Activated CD4-positive, CD25-positive, alpha-beta regulatory T cell (primary cell): ENCODE measurements at regions not wholly inside any gene's neighbourhood (a gene's known extent, or its start where the extent isn't known, plus 50 kb on each side); places are given as distances from the start of the nearest gene placed in this dataset.
"Not testable (repeated sequence)": the region's sequence is repeated elsewhere in the genome, so short reads cannot be mapped to it uniquely, and the experiment has no call there.

Source experiments
- DNase-seq, 4 experiments: peaks; one replicate each; lab custom pipeline; 2025; lab: John Stamatoyannopoulos, UW

DNA sequence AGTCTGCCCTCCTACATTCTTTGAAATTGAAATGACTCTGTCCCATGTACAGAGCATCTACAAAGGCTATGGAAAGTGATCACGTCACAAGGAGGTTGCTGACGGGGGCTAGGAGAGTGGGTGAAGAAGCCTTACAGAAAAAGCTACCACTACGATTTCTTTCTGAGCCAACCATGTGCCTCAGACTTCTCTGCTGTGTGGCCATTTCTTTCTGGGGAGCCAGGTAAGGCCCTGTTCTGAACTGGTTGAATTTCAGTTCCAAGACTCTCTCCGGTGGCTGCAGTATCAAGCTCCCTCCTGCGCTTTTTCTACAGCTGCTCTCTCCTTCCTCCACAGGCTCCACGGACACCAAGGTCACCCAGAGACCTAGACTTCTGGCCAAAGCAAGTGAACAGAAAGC is 112.5 kb upstream of the PRSS1 start:
- no peak for DNase-seq

DNA sequence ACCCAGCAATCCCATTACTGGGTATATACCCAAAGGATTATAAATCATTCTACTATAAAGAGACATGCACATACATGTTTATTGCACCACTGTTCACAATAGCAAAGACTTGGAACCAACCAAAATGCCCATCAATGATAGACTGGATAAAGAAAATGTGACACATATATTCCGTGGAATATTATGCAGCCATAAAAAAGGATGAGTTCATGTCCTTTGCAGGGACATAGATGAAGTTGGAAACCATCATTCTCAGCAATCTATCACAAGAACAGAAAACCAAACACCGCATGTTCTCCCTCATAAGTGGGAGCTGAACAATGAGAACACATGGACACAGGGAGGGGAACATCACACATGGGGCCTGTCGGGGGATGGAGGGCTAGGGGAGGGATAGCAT is 113.2 kb upstream of the PRSS1 start:
- not testable (repeated sequence) for DNase-seq

DNA sequence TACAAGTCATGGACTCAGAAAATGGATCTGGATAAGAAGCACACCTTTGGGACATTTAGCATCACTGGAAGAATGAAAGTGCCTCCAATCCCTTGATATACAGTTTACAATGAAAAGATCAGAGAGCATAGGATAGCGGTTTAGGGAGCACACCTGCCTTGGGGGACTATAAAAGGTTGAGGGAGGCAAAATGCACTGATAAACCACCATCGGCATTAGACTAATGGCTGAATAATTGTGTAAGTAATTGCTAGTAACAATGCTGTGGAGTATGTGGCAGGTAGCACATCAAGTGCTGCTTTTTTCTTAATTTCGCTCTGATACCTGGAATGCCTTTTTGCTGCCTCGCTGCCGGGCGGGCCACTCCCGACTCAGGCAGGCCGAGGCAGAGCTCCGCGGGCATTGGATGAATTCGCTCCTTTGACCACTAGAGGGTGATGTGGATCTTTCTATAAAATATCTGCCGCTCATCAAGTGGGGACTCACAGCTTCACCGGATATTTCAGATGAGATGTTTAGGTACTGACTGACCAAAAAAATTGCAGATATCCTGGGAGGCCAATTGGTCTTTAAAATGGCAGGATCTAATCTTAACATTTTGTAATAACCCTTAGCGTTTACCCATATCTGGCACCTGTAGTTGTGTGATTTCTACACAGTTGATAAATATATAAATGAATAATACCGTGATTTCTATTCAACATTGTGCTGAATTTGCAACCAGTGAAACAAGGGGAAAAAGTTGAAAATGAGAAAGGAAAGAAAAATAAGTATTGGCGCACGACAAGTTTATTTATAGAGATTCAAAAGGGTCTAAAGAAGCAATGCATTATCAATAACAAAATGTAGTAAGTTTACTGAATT is 116.8 kb upstream of the PRSS1 start:
- peak; percentile 10 to 17 (median 14) for DNase-seq

DNA sequence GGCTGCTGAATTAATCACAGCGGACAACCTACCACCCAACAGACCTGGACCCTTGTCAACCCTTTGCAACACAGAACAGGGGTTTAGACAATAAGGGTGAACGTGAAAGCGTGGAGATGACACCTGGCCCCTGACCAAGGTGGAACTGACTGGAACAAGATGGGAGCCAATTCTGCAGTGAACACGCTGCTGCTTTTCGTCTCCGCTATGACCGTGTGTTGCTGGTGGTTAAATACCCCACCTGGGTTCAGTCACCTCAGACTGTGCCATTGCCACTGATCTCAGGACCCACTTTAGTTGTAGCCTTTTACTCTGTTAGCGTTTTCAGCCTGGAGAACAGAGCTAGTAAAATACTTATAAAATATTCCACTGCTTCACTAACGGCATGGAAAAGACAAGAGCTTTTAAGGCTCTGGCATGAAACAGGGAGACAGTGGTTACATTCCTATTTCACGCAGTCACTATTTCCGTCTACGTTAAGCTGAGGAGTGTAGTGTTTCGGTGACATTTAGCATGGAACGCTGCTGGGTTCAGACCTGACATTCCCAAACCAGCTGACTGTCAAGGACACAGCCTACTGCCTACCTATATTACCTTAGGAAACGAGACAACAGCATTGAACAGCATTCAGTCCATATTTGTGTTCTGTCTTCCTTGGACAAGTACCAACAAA is 119.5 kb upstream of the PRSS1 start:
- no peak for DNase-seq

DNA sequence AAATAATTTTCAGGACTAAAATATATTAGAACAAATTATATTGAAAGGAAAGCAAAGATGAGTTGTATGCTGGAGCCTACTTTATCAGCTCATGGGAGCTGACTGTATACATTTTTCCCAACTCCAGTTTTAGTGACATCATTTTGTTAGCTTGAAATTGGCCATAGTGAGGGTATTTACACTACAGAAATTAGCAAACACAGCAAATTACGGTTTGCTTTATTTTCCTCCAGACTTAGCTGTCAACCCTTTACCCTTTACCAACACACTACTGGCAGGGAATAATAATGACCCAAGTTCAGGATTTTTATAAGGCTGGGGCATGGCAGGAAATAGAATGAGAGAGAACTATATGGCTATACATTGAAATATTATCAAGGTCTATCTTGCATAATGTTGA is 120.3 kb upstream of the PRSS1 start:
- DNase-seq, result no peak

DNA sequence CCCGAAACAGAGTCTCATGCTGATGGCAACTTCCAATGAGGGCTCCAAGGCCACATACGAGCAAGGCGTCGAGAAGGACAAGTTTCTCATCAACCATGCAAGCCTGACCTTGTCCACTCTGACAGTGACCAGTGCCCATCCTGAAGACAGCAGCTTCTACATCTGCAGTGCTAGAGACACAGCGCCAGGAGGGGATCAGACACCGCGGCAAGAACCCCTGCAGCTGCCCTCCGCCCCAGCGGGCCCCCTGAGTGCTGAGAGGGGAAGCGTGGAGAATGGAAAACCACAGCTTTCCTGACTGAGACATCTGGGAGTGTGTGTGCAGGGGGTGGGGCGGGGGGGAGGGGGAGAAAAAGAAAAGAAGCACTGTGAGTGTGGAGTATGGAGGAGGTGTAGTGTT is 122.0 kb upstream of the PRSS1 start:
- not testable (repeated sequence) for DNase-seq

DNA sequence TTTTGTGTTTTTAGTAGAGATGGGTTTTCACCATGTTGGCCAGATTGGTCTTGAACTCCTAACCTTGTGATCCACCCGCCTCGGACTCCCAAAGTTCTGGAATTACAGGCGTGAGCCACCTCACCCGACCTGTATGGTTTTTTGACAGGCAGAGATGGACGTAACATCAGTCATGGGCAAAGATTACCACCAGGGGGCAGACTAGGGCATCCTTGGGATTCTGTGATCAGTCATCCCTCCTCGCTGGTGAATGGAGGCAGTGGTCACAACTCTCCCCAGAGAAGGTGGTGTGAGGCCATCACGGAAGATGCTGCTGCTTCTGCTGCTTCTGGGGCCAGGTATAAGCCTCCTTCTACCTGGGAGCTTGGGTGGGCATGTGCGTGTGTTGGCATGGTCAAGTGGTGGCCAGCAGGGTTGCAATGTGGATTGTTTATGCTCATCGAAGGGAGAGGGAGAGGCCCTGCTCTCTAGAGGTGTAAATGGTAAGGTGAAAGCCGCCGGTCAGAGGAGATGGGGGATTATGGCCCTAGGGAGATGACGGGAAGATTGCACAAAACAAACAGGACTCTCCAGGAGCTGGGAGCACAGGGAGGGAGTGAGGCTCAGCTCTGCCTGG is 122.7 kb upstream of the PRSS1 start:
- peak; percentile 29 to 57 (median 54) for DNase-seq

DNA sequence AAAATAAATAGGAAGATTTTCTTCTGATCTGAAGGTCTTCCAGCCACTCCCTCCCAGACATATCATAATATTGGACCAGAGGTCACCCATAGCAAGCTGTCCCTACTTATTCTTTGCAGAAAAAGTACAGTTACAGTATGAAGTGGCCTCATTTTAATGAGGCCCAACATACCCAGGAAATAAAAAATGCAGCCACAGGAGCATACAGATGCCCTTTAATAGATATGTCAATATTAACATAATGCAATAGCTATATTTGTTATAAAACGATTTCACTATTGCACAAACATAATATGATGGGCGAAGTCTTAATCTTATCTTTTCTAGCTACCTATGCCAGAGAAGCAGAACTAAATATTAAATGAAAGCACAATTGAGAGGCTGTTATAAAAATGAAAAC is 124.1 kb upstream of the PRSS1 start:
- not testable (repeated sequence) for DNase-seq

DNA sequence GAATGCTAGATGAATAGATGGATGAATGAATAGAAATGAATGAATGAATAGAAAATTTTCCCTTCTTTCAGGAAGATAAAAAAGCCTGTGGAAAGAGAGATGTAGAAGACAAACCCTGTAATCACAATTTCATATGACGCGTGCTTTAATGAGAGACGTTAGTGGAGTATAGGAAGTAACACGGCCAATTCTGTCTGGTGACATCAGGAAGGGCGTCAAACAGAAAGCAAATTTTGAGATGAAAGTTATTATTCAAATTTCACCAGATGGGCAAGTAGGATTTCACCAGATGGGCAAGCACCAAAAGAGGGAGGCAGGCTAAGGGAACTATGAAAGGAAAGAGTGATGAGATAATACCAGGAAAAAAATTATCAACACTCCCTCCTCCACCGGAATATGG is 128.9 kb upstream of the PRSS1 start:
- DNase-seq, result no peak

DNA sequence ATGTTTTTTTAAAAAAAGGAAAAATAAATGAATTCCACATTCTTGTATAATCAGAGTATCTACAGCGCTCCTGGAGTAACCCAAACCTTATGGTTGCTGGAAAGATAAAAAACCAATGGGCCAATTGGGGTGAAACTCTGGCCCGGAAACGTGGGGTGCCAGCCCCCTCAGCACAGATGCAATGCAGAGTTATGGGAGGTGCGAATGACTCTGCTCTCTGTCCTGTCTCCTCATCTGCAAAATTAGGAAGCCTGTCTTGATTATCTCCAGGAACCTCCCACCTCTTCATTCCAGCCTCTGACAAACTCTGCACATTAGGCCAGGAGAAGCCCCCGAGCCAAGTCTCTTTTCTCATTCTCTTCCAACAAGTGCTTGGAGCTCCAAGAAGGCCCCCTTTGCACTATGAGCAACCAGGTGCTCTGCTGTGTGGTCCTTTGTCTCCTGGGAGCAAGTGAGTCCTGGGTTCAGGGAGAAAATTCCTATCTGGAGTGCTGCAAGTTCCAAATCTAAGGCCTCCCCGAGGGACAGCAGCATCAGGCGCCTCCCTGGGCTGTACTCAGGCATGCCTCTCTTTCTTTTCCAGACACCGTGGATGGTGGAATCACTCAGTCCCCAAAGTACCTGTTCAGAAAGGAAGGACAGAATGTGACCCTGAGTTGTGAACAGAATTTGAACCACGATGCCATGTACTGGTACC is 130.5 kb upstream of the PRSS1 start:
- no peak for DNase-seq

DNA sequence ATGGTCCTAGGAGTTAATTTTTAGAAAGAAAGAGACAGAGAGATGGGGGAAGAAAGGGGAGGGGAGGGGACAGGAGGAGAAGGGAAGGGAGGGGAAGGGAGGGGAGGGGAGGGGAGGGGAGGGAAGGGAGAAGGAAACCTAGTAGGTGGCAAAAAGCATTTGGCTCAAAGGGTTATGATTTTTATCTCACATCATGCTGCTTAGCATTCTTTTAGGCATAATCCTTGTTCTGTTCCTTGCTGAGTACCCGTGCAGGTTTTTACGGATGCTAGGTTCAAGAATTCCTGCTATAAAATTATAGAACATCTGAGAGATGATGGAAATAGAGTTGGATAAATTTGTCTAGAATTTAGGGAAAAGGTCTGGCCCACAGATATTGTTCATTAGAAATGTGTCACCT is 132.4 kb upstream of the PRSS1 start:
- DNase-seq, result no peak

DNA sequence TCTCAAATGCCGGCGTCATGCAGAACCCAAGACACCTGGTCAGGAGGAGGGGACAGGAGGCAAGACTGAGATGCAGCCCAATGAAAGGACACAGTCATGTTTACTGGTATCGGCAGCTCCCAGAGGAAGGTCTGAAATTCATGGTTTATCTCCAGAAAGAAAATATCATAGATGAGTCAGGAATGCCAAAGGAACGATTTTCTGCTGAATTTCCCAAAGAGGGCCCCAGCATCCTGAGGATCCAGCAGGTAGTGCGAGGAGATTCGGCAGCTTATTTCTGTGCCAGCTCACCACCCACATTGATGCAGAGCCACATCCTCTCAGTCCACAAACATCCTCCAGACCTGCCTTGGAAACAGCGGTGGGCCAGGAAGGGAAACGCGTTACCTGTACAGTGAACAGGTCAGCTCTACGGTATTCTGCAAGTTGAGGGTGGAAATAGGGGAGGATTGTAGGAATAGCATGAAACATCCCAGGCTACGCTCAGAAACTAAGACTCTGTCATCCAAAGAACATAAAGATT is 133.1 kb upstream of the PRSS1 start:
- DNase-seq, result no peak

DNA sequence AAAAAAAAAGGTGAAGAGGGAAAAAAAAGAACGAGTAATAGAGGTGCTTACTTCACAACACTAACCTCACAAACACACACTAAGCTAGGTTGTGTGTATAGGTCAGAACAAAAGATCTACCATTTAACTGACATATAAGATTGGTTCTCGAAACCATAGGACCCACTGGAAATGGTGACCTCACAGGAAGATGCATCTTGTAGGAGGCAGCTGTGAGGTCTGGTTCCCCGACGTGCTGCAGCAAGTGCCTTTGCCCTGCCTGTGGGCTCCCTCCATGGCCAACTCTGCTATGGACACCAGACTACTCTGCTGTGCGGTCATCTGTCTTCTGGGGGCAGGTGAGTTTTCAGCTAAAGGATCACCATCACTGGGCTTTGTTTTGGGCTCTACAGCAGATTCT is 133.8 kb upstream of the PRSS1 start:
- no peak for DNase-seq

DNA sequence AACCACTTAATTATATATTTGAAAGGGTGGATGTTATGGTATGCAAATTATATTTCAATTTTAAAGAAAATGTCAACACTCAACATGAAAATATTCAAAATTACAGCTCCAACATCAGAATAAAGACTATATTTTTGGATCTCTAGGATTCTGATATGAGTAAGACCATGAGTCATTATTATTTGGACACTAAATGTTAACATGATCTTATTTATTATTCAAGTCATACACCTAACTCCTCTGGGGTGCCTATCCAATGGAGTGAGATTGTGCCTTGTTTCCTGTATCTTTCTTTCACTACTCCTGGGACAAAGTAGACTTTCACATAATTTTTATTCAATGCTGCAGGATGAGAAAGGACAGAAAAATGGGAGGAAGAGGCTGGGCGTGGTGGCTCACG is 135.2 kb upstream of the PRSS1 start:
- DNase-seq, result no peak

DNA sequence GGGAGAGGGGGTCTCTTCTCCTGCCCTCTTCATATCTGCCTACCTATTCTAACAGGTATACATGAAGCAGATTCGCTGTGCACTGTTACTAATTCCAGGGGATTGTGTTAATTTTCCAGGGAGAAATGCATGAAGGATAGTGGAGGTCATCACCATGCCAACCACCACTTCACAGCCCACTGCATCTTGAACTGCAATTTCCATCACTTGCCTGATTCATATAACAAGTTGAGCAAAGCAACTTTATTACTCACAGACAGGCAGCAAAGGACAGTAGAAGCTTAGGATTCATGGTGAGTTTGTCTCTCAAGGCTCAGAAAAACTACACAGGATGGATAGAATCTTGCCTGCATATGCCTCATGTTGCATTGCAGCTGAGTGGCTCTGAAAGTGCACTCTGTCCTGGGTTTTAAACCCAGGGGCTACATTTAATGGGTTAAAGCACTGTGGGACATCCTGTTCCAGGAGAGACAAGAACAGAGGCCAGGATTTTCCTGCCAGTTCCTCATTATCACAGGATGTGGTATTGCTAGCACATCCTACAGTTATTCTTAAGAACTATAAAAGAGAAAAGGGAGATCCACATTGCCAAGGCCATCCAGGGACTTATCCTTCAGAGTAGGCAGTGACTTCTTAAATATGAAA is 136.9 kb upstream of the PRSS1 start:
- DNase-seq, result no peak

DNA sequence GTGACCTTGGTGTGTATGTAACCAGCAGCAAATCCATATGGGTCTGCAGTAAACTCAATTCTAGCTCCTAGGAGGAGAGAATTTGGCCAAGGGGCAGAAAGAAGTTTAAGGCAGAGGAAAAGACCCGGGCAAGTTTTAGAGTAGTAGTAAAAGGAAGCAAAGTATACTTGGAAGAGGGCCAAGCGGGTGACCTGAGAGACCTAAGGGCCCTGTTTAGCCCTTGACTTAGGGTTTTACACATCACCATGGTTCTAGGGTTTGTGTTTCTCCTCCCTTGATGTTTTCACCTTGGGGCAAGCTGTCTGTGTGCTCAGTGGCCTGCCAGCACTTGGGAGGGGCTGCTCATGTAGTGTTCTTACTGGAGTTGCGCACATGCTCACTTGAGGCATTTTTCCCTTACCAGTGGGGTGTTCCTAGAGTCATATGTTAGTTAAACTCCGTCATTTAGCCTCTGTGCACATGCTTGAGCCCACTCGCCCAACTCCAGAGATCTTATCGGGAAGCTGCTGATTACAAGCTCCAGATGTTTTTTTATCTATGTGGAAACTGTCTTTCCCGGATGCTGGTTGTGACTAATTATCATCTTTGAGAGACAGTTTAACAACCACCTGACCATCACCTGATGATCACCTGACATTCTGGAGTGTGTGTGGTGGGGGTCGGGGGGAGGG is 137.6 kb upstream of the PRSS1 start:
- no peak for DNase-seq

DNA sequence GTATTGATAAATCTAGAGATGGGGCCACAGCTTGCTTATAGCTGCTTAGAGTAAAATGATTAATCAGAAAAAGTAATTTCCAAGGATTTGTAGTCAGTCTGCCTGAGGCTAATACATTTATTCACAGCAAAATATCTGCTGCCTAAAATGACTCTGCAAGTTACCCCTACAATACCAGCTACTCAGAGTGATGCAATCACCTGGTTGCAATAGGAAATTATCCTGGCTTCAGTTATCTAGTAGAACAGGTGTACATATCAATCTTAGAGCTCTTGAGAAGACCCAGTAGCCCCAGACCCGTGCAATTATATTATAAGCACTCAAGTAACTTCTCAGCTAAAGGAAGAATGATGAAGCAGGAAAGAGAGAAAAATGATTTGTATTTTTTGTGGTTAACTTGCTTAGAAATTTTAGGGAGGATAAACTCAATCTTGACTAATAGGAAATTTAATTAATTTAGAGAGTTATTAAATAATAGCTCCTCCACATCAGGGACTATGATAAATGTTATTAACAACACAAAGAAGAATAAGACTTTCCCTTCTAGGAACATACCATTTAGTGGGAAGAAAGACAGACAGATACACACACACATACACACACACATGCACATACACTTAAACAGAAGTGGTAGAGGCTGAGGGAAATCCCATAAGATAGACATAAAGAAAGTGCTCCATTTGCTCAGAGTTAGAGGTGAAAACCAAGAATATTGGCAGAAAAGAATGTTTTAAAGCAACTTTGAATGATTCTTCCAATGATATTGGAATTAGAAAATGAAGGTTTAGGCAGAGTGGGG is 140.4 kb upstream of the PRSS1 start:
- DNase-seq, result no peak

DNA sequence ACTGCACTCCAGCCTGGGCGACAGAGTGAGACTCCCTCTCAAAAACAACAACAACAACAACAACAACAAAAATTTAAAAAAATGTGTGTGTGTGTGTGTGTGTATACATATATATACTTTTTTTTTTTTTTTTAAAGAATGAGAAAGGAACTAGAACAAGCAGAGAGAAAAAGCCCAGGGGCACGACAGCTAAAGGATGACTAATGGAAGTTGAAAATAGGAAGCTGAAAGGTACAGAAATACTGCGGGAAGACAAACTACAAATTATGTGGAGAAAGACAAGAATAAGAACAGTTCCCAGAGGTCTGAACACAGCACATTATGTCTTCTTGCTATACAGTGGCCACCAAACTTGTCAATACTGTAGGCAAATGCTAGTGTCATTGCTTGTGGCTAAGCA is 141.9 kb upstream of the PRSS1 start:
- no peak for DNase-seq

DNA sequence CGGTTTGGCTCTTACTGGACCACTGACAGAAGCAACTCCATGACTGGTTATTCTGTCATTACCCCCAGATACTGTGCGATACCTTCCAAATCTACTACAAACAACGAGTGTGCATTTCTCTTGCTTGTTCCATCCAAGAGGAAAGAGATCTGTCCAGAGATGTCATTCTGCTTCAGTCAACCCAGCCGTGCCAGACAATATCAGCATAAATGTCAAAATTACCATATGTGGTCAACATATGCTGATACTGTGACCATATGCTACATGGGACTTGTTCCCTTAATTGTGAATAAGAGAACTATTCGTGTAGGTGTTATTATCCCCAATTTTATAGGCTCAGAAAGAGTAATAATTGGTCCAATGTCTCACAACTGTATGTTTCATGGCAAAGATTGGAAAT is 143.2 kb upstream of the PRSS1 start:
- no peak for DNase-seq

DNA sequence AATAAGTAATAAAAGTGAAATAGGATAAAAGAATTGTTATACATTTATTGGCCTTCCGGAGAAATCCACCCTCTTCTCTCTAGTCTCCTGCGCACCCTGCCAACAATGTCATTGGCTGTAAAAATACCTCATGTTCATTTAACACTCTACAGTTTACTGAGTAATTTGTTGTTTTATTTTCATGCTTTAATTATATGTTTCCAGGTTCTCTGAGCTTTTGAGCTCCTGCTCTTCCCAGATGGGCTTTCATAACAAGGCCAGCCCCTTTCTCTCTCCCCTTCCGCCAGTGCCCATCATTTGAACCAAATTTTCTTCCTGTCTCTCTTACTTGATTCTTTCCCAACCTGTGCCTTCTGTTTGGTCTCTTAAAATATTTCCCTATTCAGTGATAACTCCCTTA is 144.6 kb upstream of the PRSS1 start:
- DNase-seq, result no peak
